Keratinocyte (primary cell): ENCODE measurements at regions not wholly inside any gene's neighbourhood (a gene's known extent, or its start where the extent isn't known, plus 50 kb on each side); places are given as distances from the start of the nearest gene placed in this dataset.

Experiments used
- DNase-seq: peaks from one replicate; pipeline ENCODE4 v3.0.0-alpha.2; 2011; ENCODE audit warnings: low read depth, missing footprints, low spot score
- FAIRE-seq: peaks from 2 replicates; lab custom pipeline; 2011; peaks lifted over from hg19 to GRCh38; lab: Jason Lieb, UNC
- H2AFZ ChIP-seq: 2 replicates; pipeline ENCODE4 v1.6.0; 2012; ENCODE audit warnings: low read length, control low read depth, inconsistent platforms; ENCODE audit not compliant: control insufficient read depth
- H3K27ac ChIP-seq: 2 replicates; pipeline ENCODE4 v1.5.1; 2011; ENCODE audit warnings: low read length; ENCODE audit not compliant: control insufficient read depth, insufficient read depth
- H3K27me3 ChIP-seq: 3 replicates; pipeline ENCODE4 v1.6.0; 2011; ENCODE audit warnings: low read length; ENCODE audit not compliant: control insufficient read depth, insufficient read depth; ENCODE audit errors: extremely low read depth
- H3K36me3 ChIP-seq, 2 experiments: 2 replicates in 1 of 2; 3 replicates in 1 of 2; pipeline ENCODE4 v1.5.1; 2011; ENCODE audit warnings: low read length in 2 of 2, mild to moderate bottlenecking in 1 of 2; ENCODE audit not compliant: control insufficient read depth in 2 of 2, insufficient read depth in 2 of 2; ENCODE audit errors: extremely low read depth in 1 of 2
- H3K4me1 ChIP-seq: 3 replicates; pipeline ENCODE4 v1.5.1; 2011; ENCODE audit warnings: low read length; ENCODE audit not compliant: control insufficient read depth, insufficient read depth; ENCODE audit errors: extremely low read depth
- H3K4me2 ChIP-seq: 3 replicates; pipeline ENCODE4 v1.6.0; 2011; ENCODE audit warnings: low read depth, low read length; ENCODE audit not compliant: control insufficient read depth, insufficient read depth; ENCODE audit errors: extremely low read depth
- H3K4me3 ChIP-seq, 3 experiments: fragments of 200-600 bp in 1 of 3; sonication (generic) in 1 of 3; 2 replicates in 2 of 3; 3 replicates in 1 of 3; pipeline ENCODE4 v1.5.1; 2011 to 2016; ENCODE audit warnings: low read length in 3 of 3, mild to moderate bottlenecking in 3 of 3, control low read depth in 2 of 3, inconsistent platforms in 1 of 3, low read depth in 1 of 3, mixed read lengths in 1 of 3, mixed run types in 1 of 3, moderate library complexity in 1 of 3; ENCODE audit not compliant: control insufficient read depth in 2 of 3, insufficient read depth in 2 of 3; ENCODE audit errors: extremely low read depth in 1 of 3
- H3K79me2 ChIP-seq: 2 replicates; pipeline ENCODE4 v1.6.0; 2012; ENCODE audit warnings: low read length; ENCODE audit not compliant: control insufficient read depth, insufficient read depth
- H3K9ac ChIP-seq: 3 replicates; pipeline ENCODE4 v1.6.0; 2011; ENCODE audit warnings: low read length; ENCODE audit not compliant: control insufficient read depth, insufficient read depth; ENCODE audit errors: extremely low read depth
- H3K9me1 ChIP-seq: 3 replicates; pipeline ENCODE4 v1.6.0; 2011; ENCODE audit warnings: low read length; ENCODE audit not compliant: control insufficient read depth, insufficient read depth; ENCODE audit errors: extremely low read depth
- H3K9me3 ChIP-seq: 2 replicates; pipeline ENCODE4 v1.5.1; 2012; ENCODE audit warnings: low read depth, low read length; ENCODE audit not compliant: control insufficient read depth
- H4K20me1 ChIP-seq: 3 replicates; pipeline ENCODE4 v1.6.0; 2011; ENCODE audit warnings: low read length; ENCODE audit not compliant: control insufficient read depth, insufficient read depth; ENCODE audit errors: extremely low read depth
- CTCF ChIP-seq, 3 experiments: IDR thresholded peaks in 1 of 3; conservative IDR thresholded peaks in 1 of 3; optimal IDR thresholded peaks in 1 of 3; 2 replicates in 2 of 3; 3 replicates in 1 of 3; pipeline versions ENCODE3 to v1.5.1; 2011; ENCODE audit warnings: low read length in 3 of 3, mild to moderate bottlenecking in 3 of 3, moderate library complexity in 2 of 3, control low read depth in 1 of 3, inconsistent platforms in 1 of 3; ENCODE audit not compliant: insufficient read depth in 2 of 3; ENCODE audit errors: extremely low read depth in 1 of 3
- EZH2 ChIP-seq: IDR thresholded peaks from one replicate; pipeline ENCODE4 v1.6.1; 2012; ENCODE audit warnings: inconsistent platforms, mild to moderate bottlenecking, low read length, moderate library complexity
- dilution Hi-C: fragments of 300-500 bp; cut with MboI; formaldehyde crosslinking; loops from one replicate; pipeline ENCODE4 v1.7.0; 2020; ENCODE audit warnings: low sequenced_read_pairs; ENCODE audit not compliant: extremely low pct_ligation_motif_present

GRCh38 chr6:104607501-104607900 is 252.2 kb downstream of the HACE1 start:
- no peaks in the 10 kb centered on the region for H4K20me1 ChIP-seq
- no peak overlapping the region for H3K4me2 ChIP-seq
- peaks cover 6% of the 10 kb centered on the region for H3K4me1 ChIP-seq
- no peaks in the 10 kb centered on the region for H3K79me2 ChIP-seq
- H2AFZ ChIP-seq, result no peak overlapping the region
- no peak overlapping the region for H3K27ac ChIP-seq
- no peak overlapping the region for H3K9ac ChIP-seq
- FAIRE-seq, result no peak
- dilution Hi-C loops, result no loop called here
- H3K9me1 ChIP-seq, result no peaks in the 10 kb centered on the region
- no peaks in the 10 kb centered on the region for H3K27me3 ChIP-seq
- H3K4me3 ChIP-seq, result no peak overlapping the region
- H3K36me3 ChIP-seq, result no peaks in the 10 kb centered on the region
- no peak for DNase-seq
- H3K9me3 ChIP-seq, result no peaks in the 10 kb centered on the region
- no peak for TF ChIP-seq CTCF (optimal IDR thresholded peaks at IDR 0.05 in 1 of 3, IDR thresholded peaks at IDR 0.05 in 1 of 3, conservative IDR thresholded peaks at IDR 0.05 in 1 of 3; ENCODE audit: extremely low read depth in 1 of 3, insufficient read depth in 2 of 3, low read length in 3 of 3)
- no peak for TF ChIP-seq EZH2

- Histone ChIP-seq H3K4me2 (no peak overlapping the region), H3K9me1 (no peaks in the 10 kb centered on the region), H3K9me3 (no peaks in the 10 kb centered on the region), H3K79me2 (no peaks in the 10 kb centered on the region), H3K36me3 (no peaks in the 10 kb centered on the region), H3K4me1 (no peaks in the 10 kb centered on the region), H2AFZ (no peak overlapping the region), H3K27me3 (no peaks in the 10 kb centered on the region), H3K4me3 (no peak overlapping the region), H3K9ac (no peak overlapping the region), H3K27ac (no peak overlapping the region), H4K20me1 (no peaks in the 10 kb centered on the region)
- dilution Hi-C loops, result no loop called here
- FAIRE-seq (no peak), DNase-seq (no peak)
- TF ChIP-seq EZH2, result no peak
- no peak for TF ChIP-seq CTCF (optimal IDR thresholded peaks at IDR 0.05 in 1 of 3, IDR thresholded peaks at IDR 0.05 in 1 of 3, conservative IDR thresholded peaks at IDR 0.05 in 1 of 3; ENCODE audit: extremely low read depth in 1 of 3, insufficient read depth in 2 of 3, low read length in 3 of 3)
Measured at GRCh38 chr6:104606361-104606760, 253.4 kb downstream of the HACE1 start.
